IMR-90 (cell line): ENCODE measurements at regions not wholly inside any gene's neighbourhood (a gene's known extent, or its start where the extent isn't known, plus 50 kb on each side); places are given as distances from the start of the nearest gene placed in this dataset.

Source experiments
- ATAC-seq: fragments of 200-7000 bp; cut with Tn5 transposase; 2 replicates; pipeline ENCODE4 v1.9.1; 2020; ENCODE audit warnings: low read depth, mild to moderate bottlenecking, moderate library complexity
- BruUV-seq: library from RNA; stranded (reverse); fragments of 400-500 nt; replicated peaks from 2 replicates; lab custom pipeline; 2021; lab: Mats Ljungman, UMichigan
- CTCF ChIA-PET: fragments of 300-600 bp; formaldehyde crosslinking; extraction: SDS; loops from one replicate; lab custom pipeline; 2021; ENCODE audit warnings: antibody characterized with exemption; lab: Yijun Ruan, JAX
- POLR2A ChIA-PET: fragments of 300-600 bp; sonication (Branson Sonifier 250); formaldehyde crosslinking; loops from one replicate; lab custom pipeline; 2022; ENCODE audit warnings: antibody characterized with exemption; ENCODE audit not compliant: unreplicated experiment; lab: Charles Lee
- DNase-seq: peaks from one replicate; pipeline ENCODE4 v3.0.0; 2013
- H2AFZ ChIP-seq: replicated peaks from 2 replicates; pipeline ENCODE3; 2013; ENCODE audit warnings: low read length, mild to moderate bottlenecking; ENCODE audit not compliant: poor library complexity
- H2AK5ac ChIP-seq: 2 replicates; pipeline ENCODE4 v1.6.1; 2013; ENCODE audit warnings: low read depth, low read length, inconsistent platforms
- H2AK9ac ChIP-seq: replicated peaks from 2 replicates; pipeline ENCODE3; 2013; ENCODE audit warnings: mild to moderate bottlenecking, low read depth, low read length, moderate library complexity; ENCODE audit not compliant: poor library complexity
- H2BK120ac ChIP-seq: 2 replicates; pipeline ENCODE4 v1.6.1; 2013; ENCODE audit warnings: low read depth, low read length, inconsistent platforms
- H2BK15ac ChIP-seq: 3 replicates; pipeline ENCODE4 v1.6.1; 2013; ENCODE audit warnings: low read depth, low read length, inconsistent platforms
- H2BK20ac ChIP-seq: 2 replicates; pipeline ENCODE4 v1.6.1; 2013; ENCODE audit warnings: low read depth, mild to moderate bottlenecking, inconsistent platforms, low read length, moderate library complexity
- H2BK5ac ChIP-seq: 2 replicates; pipeline ENCODE4 v1.6.1; 2013; ENCODE audit warnings: mild to moderate bottlenecking, low read depth, low read length, inconsistent platforms; ENCODE audit not compliant: poor library complexity, severe bottlenecking
- H3K14ac ChIP-seq: replicated peaks from 2 replicates; pipeline ENCODE4 v1.6.1; 2013; ENCODE audit warnings: low read depth, low read length, inconsistent platforms
- H3K18ac ChIP-seq: 2 replicates; pipeline ENCODE4 v1.6.1; 2013; ENCODE audit warnings: low read depth, low read length, control low read depth
- H3K23ac ChIP-seq: 2 replicates; pipeline ENCODE4 v1.6.1; 2013; ENCODE audit warnings: low read depth, low read length, inconsistent platforms
- H3K27ac ChIP-seq: 2 replicates; pipeline ENCODE4 v1.5.1; 2013; ENCODE audit warnings: mild to moderate bottlenecking, control low read depth, low read length; ENCODE audit not compliant: insufficient read depth
- H3K27me3 ChIP-seq: 2 replicates; pipeline ENCODE4 v1.6.1; 2013; ENCODE audit warnings: low read length; ENCODE audit not compliant: control insufficient read depth, insufficient read depth
- H3K36me3 ChIP-seq: 2 replicates; pipeline ENCODE4 v1.6.1; 2013; ENCODE audit warnings: low read length, mixed read lengths; ENCODE audit not compliant: control insufficient read depth, insufficient read depth
- H3K4ac ChIP-seq: 2 replicates; pipeline ENCODE4 v1.6.1; 2013; ENCODE audit warnings: low read depth, low read length, inconsistent platforms
- H3K4me1 ChIP-seq: 2 replicates; pipeline ENCODE4 v1.6.1; 2013; ENCODE audit warnings: low read length, mixed read lengths; ENCODE audit not compliant: control insufficient read depth, insufficient read depth
- H3K4me2 ChIP-seq: 2 replicates; pipeline ENCODE4 v1.6.1; 2013; ENCODE audit warnings: low read depth, mild to moderate bottlenecking, control low read depth, low read length, moderate library complexity
- H3K4me3 ChIP-seq: 2 replicates; pipeline ENCODE4 v1.5.1; 2013; ENCODE audit warnings: low read depth, mild to moderate bottlenecking, control low read depth, low read length, moderate library complexity; ENCODE audit not compliant: insufficient read depth
- H3K56ac ChIP-seq: 2 replicates; pipeline ENCODE4 v1.6.1; 2013; ENCODE audit warnings: low read length, inconsistent platforms; ENCODE audit not compliant: insufficient read depth; ENCODE audit errors: extremely low read depth
- H3K79me1 ChIP-seq, 2 experiments: 2 replicates each; pipeline ENCODE4 v1.6.1; 2013; ENCODE audit warnings: low read length in 2 of 2, inconsistent platforms in 1 of 2, low read depth in 1 of 2
- H3K9ac ChIP-seq: 2 replicates; pipeline ENCODE4 v1.6.1; 2013; ENCODE audit warnings: low read depth, low read length, control low read depth
- H3K9me1 ChIP-seq: 2 replicates; pipeline ENCODE4 v1.6.1; 2013; ENCODE audit warnings: low read length, inconsistent platforms; ENCODE audit not compliant: insufficient read depth
- H3K9me3 ChIP-seq: 2 replicates; pipeline ENCODE4 v1.6.1; 2013; ENCODE audit warnings: low read length; ENCODE audit not compliant: control insufficient read depth, insufficient read depth
- H4K20me1 ChIP-seq: 2 replicates; pipeline ENCODE4 v1.6.1; 2013; ENCODE audit warnings: low read length, inconsistent platforms; ENCODE audit not compliant: insufficient read depth
- H4K5ac ChIP-seq: 2 replicates; pipeline ENCODE4 v1.6.1; 2013; ENCODE audit warnings: mild to moderate bottlenecking, low read depth, low read length, control low read depth
- H4K8ac ChIP-seq, 2 experiments: 2 replicates each; pipeline ENCODE4 v1.6.1; 2013; ENCODE audit warnings: low read depth in 2 of 2, low read length in 2 of 2, control low read depth in 1 of 2, inconsistent platforms in 1 of 2
- H4K91ac ChIP-seq: 2 replicates; pipeline ENCODE4 v1.6.1; 2013; ENCODE audit warnings: low read depth, low read length, inconsistent platforms; ENCODE audit not compliant: insufficient read depth
- BHLHE40 ChIP-seq: fragments of 150-350 bp; IDR thresholded peaks from 2 replicates; pipeline ENCODE4 v1.6.1; 2016; ENCODE audit warnings: mild to moderate bottlenecking, low read depth, low read length
- CHD1 ChIP-seq: IDR thresholded peaks from 2 replicates; pipeline ENCODE4 v1.6.1; 2012; ENCODE audit warnings: low read depth, low read length, improper control_type of control experiment
- CTCF ChIP-seq: conservative IDR thresholded peaks from 2 replicates; pipeline ENCODE4 v1.5.1; 2012; ENCODE audit warnings: mild to moderate bottlenecking, low read depth, low read length, improper control_type of control experiment
- ELK1 ChIP-seq: fragments of 150-350 bp; IDR thresholded peaks from 2 replicates; pipeline ENCODE4 v1.6.1; 2016; ENCODE audit warnings: low read depth, mild to moderate bottlenecking, low read length, moderate library complexity, borderline replicate concordance
- FOS ChIP-seq: fragments of 150-350 bp; IDR thresholded peaks from 2 replicates; pipeline ENCODE4 v1.6.1; 2016; ENCODE audit warnings: low read depth, low read length
- MAFK ChIP-seq: IDR thresholded peaks from 2 replicates; pipeline ENCODE4 v1.6.1; 2012; ENCODE audit warnings: low read depth, low read length, improper control_type of control experiment
- MAZ ChIP-seq: IDR thresholded peaks from 2 replicates; pipeline ENCODE4 v1.6.1; 2012; ENCODE audit warnings: low read depth, mild to moderate bottlenecking, low read length, improper control_type of control experiment, moderate library complexity, borderline replicate concordance
- MXI1 ChIP-seq: IDR thresholded peaks from 2 replicates; pipeline ENCODE4 v1.6.1; 2012; ENCODE audit warnings: low read depth, mild to moderate bottlenecking, low read length, moderate library complexity, borderline replicate concordance
- NFE2L2 ChIP-seq: fragments of 150-350 bp; IDR thresholded peaks from 2 replicates; pipeline ENCODE4 v1.6.1; 2016; ENCODE audit warnings: low read depth, mild to moderate bottlenecking, low read length
- RAD21 ChIP-seq: IDR thresholded peaks from 2 replicates; pipeline ENCODE4 v1.6.1; 2012; ENCODE audit warnings: low read length, improper control_type of control experiment
- RCOR1 ChIP-seq: IDR thresholded peaks from 2 replicates; pipeline ENCODE4 v1.6.1; 2012; ENCODE audit warnings: mild to moderate bottlenecking, low read length, improper control_type of control experiment; ENCODE audit not compliant: insufficient replicate concordance
- RFX5 ChIP-seq: IDR thresholded peaks from 2 replicates; pipeline ENCODE4 v1.8.0; 2012; ENCODE audit warnings: low read depth, mild to moderate bottlenecking, low read length, moderate library complexity
- SMC3 ChIP-seq: fragments of 150-350 bp; IDR thresholded peaks from 2 replicates; pipeline ENCODE4 v1.6.1; 2016; ENCODE audit warnings: low read depth, mild to moderate bottlenecking, antibody characterized with exemption, low read length, moderate library complexity
- WGBS, 2 experiments: methylation state at CpG; one replicate each; pipeline versions ENCODE4 v1.1.5 to v1.1.7; 2013; ENCODE audit warnings: missing lambda C conversion rate in 2 of 2; ENCODE audit not compliant: insufficient read length in 1 of 2; ENCODE audit errors: extremely low coverage in 2 of 2; 5-methylcytosine and 5-hydroxymethylcytosine counted together
- dilution Hi-C: fragments of 300-500 bp; cut with HindIII; formaldehyde crosslinking; loops from one replicate; pipeline ENCODE4 v1.14.3; 2018; ENCODE audit warnings: low sequenced_read_pairs; ENCODE audit not compliant: unreplicated experiment
- in situ Hi-C: fragments of 300-500 bp; cut with MboI; formaldehyde crosslinking; loops from 3 replicates; pipeline ENCODE4 v1.14.3; 2019; ENCODE audit warnings: low sequenced_read_pairs, inconsistent platforms, mixed read lengths
- intact Hi-C: fragments of 100-400 bp; cut with micrococcal nuclease; formaldehyde crosslinking; loops from 2 replicates; pipeline ENCODE4 v1.10.0; 2022

GRCh38 chr2:236790963-236791362, 221.3 kb downstream of the ACKR3 start:
- H2AK5ac ChIP-seq, result no peak overlapping the region
- BruUV-seq, result no TSS peak
- ATAC-seq (no peak), DNase-seq (no peak)
- H3K23ac ChIP-seq, result no peak overlapping the region
- no peaks in the 10 kb centered on the region for H4K20me1 ChIP-seq
- H3K4ac ChIP-seq, result no peak overlapping the region
- H2BK5ac ChIP-seq, result no peak overlapping the region
- no peak overlapping the region for H3K4me2 ChIP-seq
- H4K5ac ChIP-seq, result no peak overlapping the region
- no peaks in the 10 kb centered on the region for H3K36me3 ChIP-seq
- no peak overlapping the region for H3K4me3 ChIP-seq
- TF ChIP-seq NFE2L2 (no peak), MAZ (no peak), SMC3 (no peak), RAD21 (no peak), CTCF (no peak), BHLHE40 (no peak), CHD1 (no peak), MXI1 (no peak), RCOR1 (no peak), ELK1 (no peak), FOS (no peak), RFX5 (no peak), MAFK (no peak)
- H3K79me1 ChIP-seq, result no peaks in the 10 kb centered on the region
- no peaks in the 10 kb centered on the region for H3K9me3 ChIP-seq
- ChIA-PET POLR2A (no interaction called here), CTCF (no interaction called here)
- H4K8ac ChIP-seq, result no peak overlapping the region
- no peaks in the 10 kb centered on the region for H3K9me1 ChIP-seq
- H3K4me1 ChIP-seq, result no peaks in the 10 kb centered on the region
- H2BK20ac ChIP-seq, result no peak overlapping the region
- H3K27me3 ChIP-seq, result peaks cover 8% of the 10 kb centered on the region
- H3K27ac ChIP-seq, result no peak overlapping the region
- dilution Hi-C loops (no loop called here), intact Hi-C loops (no loop called here), in situ Hi-C loops (no loop called here)
- no peak overlapping the region for H3K14ac ChIP-seq
- H2BK15ac ChIP-seq, result no peak overlapping the region
- H3K18ac ChIP-seq, result no peak overlapping the region
- no peak overlapping the region for H3K9ac ChIP-seq
- no peak overlapping the region for H2AFZ ChIP-seq
- no peak overlapping the region for H2AK9ac ChIP-seq
- H2BK120ac ChIP-seq, result no peak overlapping the region
- H4K91ac ChIP-seq, result no peak overlapping the region
- H3K56ac ChIP-seq, result no peak overlapping the region
- no CpG with 5 or more reads among the region's 6 CpGs for WGBS, 2 experiments
